22Rv1 (cell line): ENCODE measurements at regions not wholly inside any gene's neighbourhood (a gene's known extent, or its start where the extent isn't known, plus 50 kb on each side); places are given as distances from the start of the nearest gene placed in this dataset.

Source experiments
- CTCF ChIP-seq: fragments of 450-650 bp; IDR thresholded peaks from 2 replicates; pipeline ENCODE4 v1.5.1; 2017; ENCODE audit warnings: mild to moderate bottlenecking
- ZFX ChIP-seq: fragments of 450-650 bp; IDR thresholded peaks from 2 replicates; pipeline ENCODE4 v1.6.1; 2017; ENCODE audit warnings: antibody characterized with exemption, borderline replicate concordance

- TF ChIP-seq ZFX: no peak
- TF ChIP-seq CTCF: no peak
These were observed 198.6 kb upstream of the IL12A start for GRCh38 chr3:159789742-159790635.
